GM10266 (cell line): ENCODE measurements at regions not wholly inside any gene's neighbourhood (a gene's known extent, or its start where the extent isn't known, plus 50 kb on each side); places are given as distances from the start of the nearest gene placed in this dataset.

ENCODE experiments used
- DNase-seq: peaks from one replicate; pipeline ENCODE4 v3.0.0; 2012; ENCODE audit errors: extremely low spot score
- TF ChIP-seq, protein P1 (sequence below): IDR thresholded peaks from 2 replicates; pipeline ENCODE4 v1.5.1; 2012; ENCODE audit warnings: mild to moderate bottlenecking, low read depth; ENCODE audit not compliant: control insufficient read depth, insufficient read depth; ENCODE audit errors: missing control alignments

DNA sequence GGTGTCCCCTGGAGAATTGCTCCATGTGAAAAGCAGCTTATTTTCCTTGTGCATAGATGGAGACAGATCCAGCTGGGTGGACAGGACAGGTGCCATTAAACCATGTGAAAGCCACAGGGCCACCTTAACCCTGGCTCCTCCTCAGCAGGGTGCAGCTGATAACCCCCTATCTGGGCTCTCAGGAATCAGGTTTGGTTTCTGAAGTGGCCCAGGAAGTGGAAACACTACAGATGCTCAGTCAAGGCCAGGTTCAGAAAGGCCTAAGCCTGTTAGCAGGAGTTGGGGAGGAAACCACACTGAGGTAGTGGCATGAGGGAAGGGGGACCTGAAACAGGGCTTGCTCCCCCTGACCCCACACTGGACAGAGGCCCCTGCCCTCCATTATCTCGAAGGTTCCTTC lies 217.0 kb downstream of the SPP2 start:
- DNase-seq = no peak
- TF ChIP-seq, protein P1, sequence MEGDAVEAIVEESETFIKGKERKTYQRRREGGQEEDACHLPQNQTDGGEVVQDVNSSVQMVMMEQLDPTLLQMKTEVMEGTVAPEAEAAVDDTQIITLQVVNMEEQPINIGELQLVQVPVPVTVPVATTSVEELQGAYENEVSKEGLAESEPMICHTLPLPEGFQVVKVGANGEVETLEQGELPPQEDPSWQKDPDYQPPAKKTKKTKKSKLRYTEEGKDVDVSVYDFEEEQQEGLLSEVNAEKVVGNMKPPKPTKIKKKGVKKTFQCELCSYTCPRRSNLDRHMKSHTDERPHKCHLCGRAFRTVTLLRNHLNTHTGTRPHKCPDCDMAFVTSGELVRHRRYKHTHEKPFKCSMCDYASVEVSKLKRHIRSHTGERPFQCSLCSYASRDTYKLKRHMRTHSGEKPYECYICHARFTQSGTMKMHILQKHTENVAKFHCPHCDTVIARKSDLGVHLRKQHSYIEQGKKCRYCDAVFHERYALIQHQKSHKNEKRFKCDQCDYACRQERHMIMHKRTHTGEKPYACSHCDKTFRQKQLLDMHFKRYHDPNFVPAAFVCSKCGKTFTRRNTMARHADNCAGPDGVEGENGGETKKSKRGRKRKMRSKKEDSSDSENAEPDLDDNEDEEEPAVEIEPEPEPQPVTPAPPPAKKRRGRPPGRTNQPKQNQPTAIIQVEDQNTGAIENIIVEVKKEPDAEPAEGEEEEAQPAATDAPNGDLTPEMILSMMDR = no peak

DNA sequence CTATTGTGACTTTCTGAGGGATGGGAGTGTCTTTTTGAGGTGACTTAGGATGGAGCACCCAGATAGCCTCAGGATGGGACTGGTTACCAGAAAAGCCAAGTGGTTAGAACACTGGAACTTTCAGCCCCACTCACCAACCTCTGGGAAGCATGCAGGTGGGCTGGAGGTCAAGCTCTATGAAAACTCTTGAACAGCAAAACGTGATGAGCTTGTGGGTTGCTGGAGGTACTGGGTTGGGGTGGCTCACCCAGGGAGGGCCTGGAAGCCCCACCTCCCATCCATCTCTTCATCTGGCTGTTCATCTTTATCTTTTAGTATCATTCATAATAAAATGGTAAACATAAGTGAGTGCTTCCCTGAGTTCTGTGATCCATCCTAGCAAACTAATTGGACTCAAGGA lies 216.4 kb downstream of the SPP2 start:
- TF ChIP-seq, protein P1 = no peak
- no peak for DNase-seq

DNA sequence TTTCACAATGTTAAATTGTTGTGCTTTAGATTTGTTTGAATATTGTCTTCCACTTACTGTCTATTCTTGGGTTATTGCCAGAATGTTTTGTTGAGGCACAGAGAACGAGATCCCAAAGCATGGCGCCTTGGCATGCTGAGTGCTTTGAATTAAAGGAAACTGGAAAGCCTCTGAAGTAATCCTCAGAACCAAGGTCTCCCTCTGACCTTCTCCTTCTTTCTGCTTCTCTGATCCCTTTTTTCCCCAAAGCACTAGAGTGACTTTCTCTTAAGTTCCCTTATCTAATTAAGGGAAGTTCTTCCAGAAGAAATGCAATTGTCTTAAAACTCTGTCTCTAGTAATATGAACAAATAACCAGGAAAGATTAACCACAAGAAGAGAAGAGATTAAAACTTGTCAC lies 214.7 kb downstream of the SPP2 start:
- DNase-seq = no peak
- TF ChIP-seq, protein P1 = no peak

DNA sequence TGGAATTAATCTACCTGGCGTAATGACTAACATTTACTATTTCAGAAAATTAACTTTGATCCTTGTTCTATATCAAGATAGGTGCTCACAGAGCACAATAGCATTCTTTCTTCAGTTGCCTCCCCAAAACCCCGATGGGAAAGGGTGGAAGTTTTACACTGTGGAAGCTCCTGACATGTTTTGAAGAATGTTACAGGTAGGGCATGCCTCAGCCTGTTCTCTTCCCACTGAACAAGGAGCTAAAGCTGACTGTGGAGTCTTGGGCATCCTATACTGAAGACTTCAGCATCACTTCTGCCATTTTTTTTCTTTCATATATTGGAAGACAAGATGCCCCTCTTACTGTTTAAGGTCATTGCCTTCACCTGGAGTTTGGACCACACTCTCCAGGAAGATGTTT lies 211.2 kb downstream of the SPP2 start:
- DNase-seq = no peak
- TF ChIP-seq, protein P1 = no peak

DNA sequence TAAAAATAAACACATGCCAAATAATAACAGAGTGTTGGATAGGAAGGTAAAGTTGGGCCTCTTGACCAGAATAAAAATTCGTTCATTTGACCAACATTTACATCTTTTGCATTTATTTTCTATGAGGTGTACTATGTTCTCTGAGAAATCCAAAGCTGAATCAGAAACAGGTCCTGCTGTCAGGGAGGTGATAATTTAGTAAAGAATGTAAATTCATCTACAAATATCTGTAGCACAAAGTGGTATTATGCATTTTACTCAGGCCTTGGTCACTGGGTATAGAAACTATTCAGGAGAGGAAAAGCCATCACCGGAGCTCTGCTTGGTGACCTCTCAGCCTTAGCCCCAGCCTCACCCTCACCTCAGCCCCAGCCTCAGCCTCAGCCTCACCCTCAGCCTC lies 208.9 kb downstream of the SPP2 start:
- DNase-seq = no peak

DNA sequence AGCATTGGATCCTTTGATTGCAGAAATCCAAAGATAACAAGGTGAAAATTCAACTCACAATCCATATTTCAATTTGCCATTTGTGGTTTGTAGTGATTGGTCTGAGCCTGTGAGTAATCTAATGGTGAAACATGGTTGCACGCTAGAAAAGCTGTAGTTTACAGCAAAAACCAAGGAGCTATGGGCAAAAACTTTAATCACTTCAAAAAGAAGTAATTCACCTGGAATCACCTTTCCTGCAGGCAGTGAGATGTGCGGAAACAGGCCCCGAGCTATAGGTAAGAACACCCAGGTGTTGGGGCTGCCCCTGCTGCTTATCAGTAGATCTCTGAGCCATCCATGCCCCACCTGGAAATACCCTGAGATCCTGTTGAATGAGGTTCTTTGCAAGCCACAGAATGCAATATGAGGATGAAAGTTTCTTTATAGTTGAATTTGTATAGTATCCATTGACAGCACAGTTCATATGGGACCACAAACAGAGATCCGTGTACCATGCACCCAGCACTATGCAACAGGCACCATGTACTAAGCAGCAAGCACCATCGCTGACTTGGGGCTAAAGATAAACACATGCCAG lies 208.2 kb downstream of the SPP2 start:
- TF ChIP-seq, protein P1 = no peak
- DNase-seq = no peak

More for the DNA sequence above, 208.9 kb downstream of the SPP2 start:
- TF ChIP-seq, protein P1 = no peak

DNA sequence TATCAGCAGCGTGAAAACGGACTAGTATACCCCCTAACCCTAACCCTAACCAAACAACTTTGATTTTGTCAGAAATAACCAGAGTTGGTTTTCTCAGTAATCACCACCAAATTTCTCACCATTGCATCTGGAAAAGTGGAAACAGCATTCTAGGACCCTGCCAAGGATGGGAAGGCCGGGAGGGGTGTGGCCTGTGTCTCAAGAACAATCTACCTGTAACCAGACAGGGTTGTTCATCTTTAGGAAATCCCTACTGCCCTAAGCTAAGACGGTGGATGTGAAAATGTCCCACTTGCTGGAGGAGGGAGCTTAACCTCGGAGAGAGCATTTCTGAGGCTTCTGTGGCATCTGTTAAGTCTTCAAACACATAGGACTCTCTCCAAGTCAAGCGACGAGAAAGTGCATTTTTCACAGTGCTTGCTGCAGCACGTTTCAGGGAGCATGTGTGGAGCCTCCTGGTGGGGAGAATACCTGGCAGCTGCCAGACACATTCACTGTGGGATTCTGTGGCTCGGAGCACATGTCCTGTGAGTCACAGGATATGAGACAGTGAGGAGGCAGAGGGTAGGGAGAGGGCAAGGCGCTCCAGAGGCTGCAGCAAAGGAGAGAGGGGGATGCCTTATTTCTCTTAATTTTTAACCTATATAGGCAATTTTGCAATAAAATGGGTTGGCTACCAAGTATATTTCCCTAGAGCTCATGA lies 207.5 kb downstream of the SPP2 start:
- TF ChIP-seq, protein P1 = no peak
- DNase-seq = no peak
